Naive thymus-derived CD4-positive, alpha-beta T cell (primary cell): ENCODE measurements at regions not wholly inside any gene's neighbourhood (a gene's known extent, or its start where the extent isn't known, plus 50 kb on each side); places are given as distances from the start of the nearest gene placed in this dataset.
A peak's percentile ranks its signal among the peaks of the same experiment; 100 is the strongest.

Source experiments
- ATAC-seq: fragments of 150-1000 bp; cut with Tn5 transposase; 2 replicates; pipeline ENCODE4 v1.10.0; 2021; ENCODE audit warnings: mild to moderate bottlenecking, moderate library complexity
- CTCF ChIA-PET: fragments of 350-600 bp; sonication (Branson Sonifier 250); formaldehyde crosslinking; loops from one replicate; lab custom pipeline; 2021; ENCODE audit warnings: antibody characterized with exemption; lab: Charles Lee
- POLR2A ChIA-PET: fragments of 350-600 bp; sonication (Branson Sonifier 250); formaldehyde crosslinking; loops from one replicate; lab custom pipeline; 2021; ENCODE audit warnings: antibody characterized with exemption, inconsistent platforms; lab: Charles Lee
- DNase-seq, 9 donors: peaks; one replicate each; pipeline versions ENCODE4 v3.0.0 to v3.0.0-alpha.2; 2020 to 2022; ENCODE audit warnings: mixed read lengths in 1 of 9
- H3K27ac ChIP-seq: one replicate; pipeline ENCODE4 v1.7.0; 2013; ENCODE audit warnings: mild to moderate bottlenecking, low read depth, low read length, moderate library complexity
- H3K27me3 ChIP-seq, 2 donors: one replicate each; pipeline ENCODE4 v1.7.0; 2013; ENCODE audit warnings: low read length in 2 of 2, mild to moderate bottlenecking in 2 of 2, moderate library complexity in 2 of 2; ENCODE audit not compliant: control insufficient read depth in 2 of 2, insufficient read depth in 2 of 2
- H3K36me3 ChIP-seq, 3 experiments: 1 replicate in 2 of 3; 2 replicates in 1 of 3; pipeline ENCODE4 v1.7.0; 2013; ENCODE audit warnings: low read length in 3 of 3, mild to moderate bottlenecking in 3 of 3, moderate library complexity in 1 of 3; ENCODE audit not compliant: insufficient read depth in 3 of 3, control insufficient read depth in 2 of 3
- H3K4me1 ChIP-seq, 2 donors: one replicate each; pipeline ENCODE4 v1.7.0; 2013; ENCODE audit warnings: low read length in 2 of 2, mild to moderate bottlenecking in 2 of 2, moderate library complexity in 1 of 2; ENCODE audit not compliant: control insufficient read depth in 2 of 2, insufficient read depth in 2 of 2
- H3K4me3 ChIP-seq: 2 replicates; pipeline ENCODE4 v1.7.0; 2013; ENCODE audit warnings: mild to moderate bottlenecking, low read length
- H3K9me3 ChIP-seq, 3 experiments: 1 replicate in 2 of 3; 2 replicates in 1 of 3; pipeline ENCODE4 v1.7.0; 2013; ENCODE audit warnings: low read length in 3 of 3; ENCODE audit not compliant: control insufficient read depth in 2 of 3
- H3K27ac Mint-ChIP-seq, 9 donors: one replicate each; pipeline ENCODE4 v1.8.0; 2020 to 2022; ENCODE audit warnings: mixed read lengths in 9 of 9, mild to moderate bottlenecking in 8 of 9, moderate library complexity in 5 of 9, inconsistent platforms in 2 of 9
- H3K27me3 Mint-ChIP-seq, 5 donors: one replicate each; pipeline ENCODE4 v1.8.0; 2021 to 2022; ENCODE audit warnings: mixed read lengths in 5 of 5, mild to moderate bottlenecking in 1 of 5
- H3K36me3 Mint-ChIP-seq, 5 donors: one replicate each; pipeline ENCODE4 v1.8.0; 2020 to 2022; ENCODE audit warnings: mixed read lengths in 5 of 5, mild to moderate bottlenecking in 3 of 5, inconsistent platforms in 1 of 5
- H3K4me1 Mint-ChIP-seq, 7 donors: one replicate each; pipeline ENCODE4 v1.8.0; 2020 to 2022; ENCODE audit warnings: mixed read lengths in 7 of 7, mild to moderate bottlenecking in 3 of 7, inconsistent platforms in 1 of 7
- H3K4me3 Mint-ChIP-seq, 10 donors: one replicate each; pipeline ENCODE4 v1.8.0; 2020 to 2022; ENCODE audit warnings: mild to moderate bottlenecking in 10 of 10, mixed read lengths in 10 of 10, moderate library complexity in 6 of 10, inconsistent platforms in 2 of 10
- H3K9me3 Mint-ChIP-seq, 11 donors: one replicate each; pipeline ENCODE4 v1.8.0; 2020 to 2022; ENCODE audit warnings: mixed read lengths in 11 of 11, mild to moderate bottlenecking in 4 of 11, inconsistent platforms in 1 of 11, moderate library complexity in 1 of 11
- intact Hi-C, 2 donors: fragments of 100-400 bp; cut with micrococcal nuclease; formaldehyde crosslinking; loops; one replicate each; pipeline ENCODE4 v1.15.1; 2023

- DNase-seq: no peak
These were observed 157.4 kb downstream of the ANKRD30B start for GRCh38 chr18:14905350-14905749.

GRCh38 chr18:14905979-14906378 lies 158.0 kb downstream of the ANKRD30B start:
- no peaks in the 10 kb centered on the region for H3K4me1 ChIP-seq
- Mint-ChIP-seq H3K27me3 (no peaks in the 10 kb centered on the region), H3K4me1 (peaks cover 0 to 4% (median 0%) of the 10 kb centered on the region in 7 donors), H3K4me3 (no peak overlapping the region), H3K9me3 (peaks cover 0 to 2% (median 0%) of the 10 kb centered on the region in 11 donors), H3K36me3 (no peaks in the 10 kb centered on the region), H3K27ac (peak overlapping the region in 1 of 9 donors; percentile 35)
- H3K36me3 ChIP-seq: no peaks in the 10 kb centered on the region
- no peak overlapping the region for H3K27ac ChIP-seq
- no peaks in the 10 kb centered on the region for H3K9me3 ChIP-seq
- ATAC-seq (no peak), DNase-seq (no peak)
- intact Hi-C loops: no loop called here
- CTCF ChIA-PET: no interaction called here
- no peak overlapping the region for H3K4me3 ChIP-seq
- H3K27me3 ChIP-seq: no peaks in the 10 kb centered on the region
- POLR2A ChIA-PET: no interaction called here

More at GRCh38 chr18:14905350-14905749, 157.4 kb downstream of the ANKRD30B start:
- no peak overlapping the region for H3K27ac Mint-ChIP-seq
- H3K9me3 Mint-ChIP-seq: peaks cover 0 to 2% (median 0%) of the 10 kb centered on the region in 11 donors
- Histone ChIP-seq H3K9me3 (no peaks in the 10 kb centered on the region), H3K36me3 (no peaks in the 10 kb centered on the region), H3K27ac (no peak overlapping the region), H3K4me3 (no peak overlapping the region), H3K4me1 (no peaks in the 10 kb centered on the region), H3K27me3 (no peaks in the 10 kb centered on the region)
- ChIA-PET POLR2A (no interaction called here), CTCF (no interaction called here)
- peaks cover 0 to 4% (median 0%) of the 10 kb centered on the region in 7 donors for H3K4me1 Mint-ChIP-seq
- intact Hi-C loops: no loop called here
- H3K36me3 Mint-ChIP-seq: no peaks in the 10 kb centered on the region
- H3K27me3 Mint-ChIP-seq: no peaks in the 10 kb centered on the region
- no peak for ATAC-seq
- no peak overlapping the region for H3K4me3 Mint-ChIP-seq

GRCh38 chr18:14907420-14907819 lies 159.4 kb downstream of the ANKRD30B start:
- no peaks in the 10 kb centered on the region for H3K36me3 Mint-ChIP-seq
- H3K27ac Mint-ChIP-seq: no peak overlapping the region
- H3K27me3 Mint-ChIP-seq: no peaks in the 10 kb centered on the region
- ChIA-PET POLR2A (no interaction called here), CTCF (no interaction called here)
- intact Hi-C loops: no loop called here
- ATAC-seq (no peak), DNase-seq (no peak)
- Histone ChIP-seq H3K9me3 (no peaks in the 10 kb centered on the region), H3K27me3 (no peaks in the 10 kb centered on the region), H3K4me3 (no peak overlapping the region), H3K36me3 (no peaks in the 10 kb centered on the region), H3K4me1 (no peaks in the 10 kb centered on the region), H3K27ac (no peak overlapping the region)
- no peak overlapping the region for H3K4me3 Mint-ChIP-seq
- H3K4me1 Mint-ChIP-seq: peaks cover 0 to 4% (median 0%) of the 10 kb centered on the region in 7 donors
- peaks cover 0 to 2% (median 0%) of the 10 kb centered on the region in 11 donors for H3K9me3 Mint-ChIP-seq

DNA sequence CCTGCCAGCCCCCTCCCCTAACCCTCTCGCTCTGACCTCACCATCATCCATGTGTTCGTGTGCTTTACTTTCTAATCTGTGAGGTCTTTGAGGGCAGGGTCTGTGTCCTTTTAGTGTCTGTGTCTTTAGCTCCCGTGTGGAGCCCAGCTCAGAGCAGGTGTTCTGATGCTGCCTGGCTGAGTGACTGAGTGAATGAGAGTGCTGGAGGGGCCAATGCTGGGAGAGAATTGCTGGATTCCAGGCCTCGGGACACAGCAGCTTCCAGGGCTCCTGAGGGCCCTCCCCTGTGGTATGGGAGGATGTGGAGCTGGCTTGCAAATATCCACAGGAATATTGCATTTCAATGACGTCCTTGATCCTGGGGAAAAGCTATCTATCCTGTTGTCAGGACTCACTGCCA lies 160.6 kb downstream of the ANKRD30B start:
- intact Hi-C loops: no loop called here
- Mint-ChIP-seq H3K27ac (no peak overlapping the region), H3K27me3 (no peaks in the 10 kb centered on the region), H3K4me3 (no peak overlapping the region), H3K36me3 (no peaks in the 10 kb centered on the region), H3K4me1 (peaks cover 0 to 4% (median 0%) of the 10 kb centered on the region in 7 donors), H3K9me3 (peaks cover 0 to 4% (median 0%) of the 10 kb centered on the region in 11 donors)
- ChIA-PET CTCF (no interaction called here), POLR2A (no interaction called here)
- H3K4me1 ChIP-seq: no peaks in the 10 kb centered on the region
- no peak for DNase-seq
- H3K9me3 ChIP-seq: no peaks in the 10 kb centered on the region
- no peaks in the 10 kb centered on the region for H3K36me3 ChIP-seq
- no peaks in the 10 kb centered on the region for H3K27me3 ChIP-seq
- H3K27ac ChIP-seq: no peak overlapping the region
- no peak overlapping the region for H3K4me3 ChIP-seq
- no peak for ATAC-seq

- Histone ChIP-seq H3K4me3 (no peak overlapping the region), H3K9me3 (no peaks in the 10 kb centered on the region), H3K27me3 (no peaks in the 10 kb centered on the region), H3K27ac (no peak overlapping the region), H3K4me1 (no peaks in the 10 kb centered on the region), H3K36me3 (no peaks in the 10 kb centered on the region)
- no peak for DNase-seq
- Mint-ChIP-seq H3K4me3 (no peak overlapping the region), H3K4me1 (no peaks in the 10 kb centered on the region), H3K9me3 (peaks cover 0 to 4% (median 0%) of the 10 kb centered on the region in 11 donors), H3K36me3 (peaks cover 0 to 4% (median 0%) of the 10 kb centered on the region in 5 donors), H3K27me3 (peaks cover 0 to 3% (median 0%) of the 10 kb centered on the region in 5 donors), H3K27ac (no peak overlapping the region)
- no peak for ATAC-seq
- intact Hi-C loops: no loop called here
- CTCF ChIA-PET: no interaction called here
- POLR2A ChIA-PET: no interaction called here
These were observed 165.0 kb downstream of the ANKRD30B start for GRCh38 chr18:14912967-14913366.

DNA sequence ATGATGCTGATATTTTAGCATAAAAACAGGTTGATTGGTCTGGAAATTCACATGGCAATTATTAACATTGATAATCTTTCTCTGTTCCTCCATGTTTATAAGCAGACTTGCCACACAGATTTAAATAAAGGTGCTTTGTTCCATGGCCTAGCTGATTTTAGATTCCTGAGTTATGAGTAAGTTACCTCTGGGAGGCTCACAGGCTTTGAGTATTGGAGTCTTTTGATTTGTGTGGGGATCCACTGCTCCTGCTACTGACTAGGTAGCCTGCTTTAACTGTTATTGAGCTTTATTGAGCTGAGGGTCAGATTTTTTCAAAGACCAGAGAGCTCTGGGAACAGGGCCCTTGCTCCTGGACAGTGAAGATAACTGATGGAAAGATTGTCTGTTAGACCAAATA lies 166.1 kb downstream of the ANKRD30B start:
- H3K27ac ChIP-seq: no peak overlapping the region
- ChIA-PET CTCF (no interaction called here), POLR2A (no interaction called here)
- Mint-ChIP-seq H3K36me3 (peaks cover 0 to 4% (median 0%) of the 10 kb centered on the region in 5 donors), H3K9me3 (peaks cover 0 to 4% (median 0%) of the 10 kb centered on the region in 11 donors), H3K4me3 (no peak overlapping the region), H3K27me3 (peaks cover 0 to 3% (median 0%) of the 10 kb centered on the region in 5 donors), H3K4me1 (no peaks in the 10 kb centered on the region), H3K27ac (no peak overlapping the region)
- DNase-seq (no peak), ATAC-seq (no peak)
- no peaks in the 10 kb centered on the region for H3K36me3 ChIP-seq
- intact Hi-C loops: no loop called here
- no peaks in the 10 kb centered on the region for H3K4me1 ChIP-seq
- no peak overlapping the region for H3K4me3 ChIP-seq
- no peaks in the 10 kb centered on the region for H3K9me3 ChIP-seq
- H3K27me3 ChIP-seq: no peaks in the 10 kb centered on the region

DNA sequence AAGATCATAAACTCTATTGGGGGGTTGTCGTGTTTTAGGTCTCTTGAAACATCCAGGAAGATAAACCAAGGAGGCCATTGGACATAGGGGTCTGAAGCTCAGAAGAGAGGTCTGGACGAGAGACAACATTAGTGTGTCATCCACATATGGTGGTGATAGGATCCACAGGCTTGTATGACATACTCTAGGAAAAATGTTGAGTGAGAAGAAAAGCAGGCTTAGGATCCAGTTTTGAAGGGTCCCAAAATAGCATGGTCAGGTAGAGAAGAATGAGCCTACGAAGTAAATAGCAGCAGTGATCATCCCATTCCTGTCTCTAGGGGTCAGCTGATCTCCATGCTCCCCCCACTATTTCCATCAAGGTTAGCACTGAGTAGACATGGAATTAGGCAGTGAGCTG lies 166.8 kb downstream of the ANKRD30B start:
- Mint-ChIP-seq H3K27me3 (peaks cover 0 to 3% (median 0%) of the 10 kb centered on the region in 5 donors), H3K27ac (no peak overlapping the region), H3K9me3 (peaks cover 0 to 4% (median 0%) of the 10 kb centered on the region in 11 donors), H3K4me3 (no peak overlapping the region), H3K36me3 (peaks cover 0 to 4% (median 0%) of the 10 kb centered on the region in 5 donors), H3K4me1 (no peaks in the 10 kb centered on the region)
- no peak for DNase-seq
- ChIA-PET POLR2A (no interaction called here), CTCF (no interaction called here)
- no peak for ATAC-seq
- no peaks in the 10 kb centered on the region for H3K36me3 ChIP-seq
- intact Hi-C loops: no loop called here
- no peak overlapping the region for H3K27ac ChIP-seq
- H3K27me3 ChIP-seq: no peaks in the 10 kb centered on the region
- H3K9me3 ChIP-seq: no peaks in the 10 kb centered on the region
- H3K4me3 ChIP-seq: no peak overlapping the region
- H3K4me1 ChIP-seq: no peaks in the 10 kb centered on the region
